ENCODE measurements at regions not wholly inside any gene's neighbourhood (a gene's known extent, or its start where the extent isn't known, plus 50 kb on each side); places are given as distances from the start of the nearest gene placed in this dataset.

GRCh38 chr19:28646629-28647028 lies 566.3 kb downstream of the UQCRFS1 start:
- no peak for TF ChIP-seq CTCF (IDR thresholded peaks at IDR 0.05; ENCODE audit: control extremely low read depth, extremely low read depth, low read depth, missing control alignments)
- CTCF ChIA-PET: interaction anchor here (1.0 kb wide), 1 partner anchor 12 kb away, joined by 3 read pairs; no protein-coding TSS in a partner anchor
- no peak for DNase-seq (ENCODE audit: extremely low spot score)
- POLR2A ChIA-PET: no interaction called here

- TF ChIP-seq CTCF (IDR thresholded peaks at IDR 0.05; ENCODE audit: control extremely low read depth, extremely low read depth, low read depth, missing control alignments): no peak
- CTCF ChIA-PET: interaction anchor here (1.0 to 2.2 kb wide), 2 partner anchors 8 to 11 kb away, joined by 3 to 5 read pairs; no protein-coding TSS in a partner anchor
- POLR2A ChIA-PET: no interaction called here
- DNase-seq (ENCODE audit: extremely low spot score): no peak
Measured at GRCh38 chr19:28644169-28644775, 568.7 kb downstream of the UQCRFS1 start.

- no peak for DNase-seq (ENCODE audit: extremely low spot score)
- POLR2A ChIA-PET: no interaction called here
- TF ChIP-seq CTCF (IDR thresholded peaks at IDR 0.05; ENCODE audit: control extremely low read depth, extremely low read depth, low read depth, missing control alignments): no peak
- CTCF ChIA-PET: interaction anchor here (2.2 kb wide), 1 partner anchor 9 kb away, joined by 5 read pairs; no protein-coding TSS in a partner anchor
Measured at GRCh38 chr19:28642787-28643683, 569.9 kb downstream of the UQCRFS1 start.

GRCh38 chr19:28641395-28641794 lies 571.6 kb downstream of the UQCRFS1 start:
- DNase-seq (ENCODE audit: extremely low spot score): no peak
- TF ChIP-seq CTCF (IDR thresholded peaks at IDR 0.05; ENCODE audit: control extremely low read depth, extremely low read depth, low read depth, missing control alignments): no peak
- CTCF ChIA-PET: interaction anchor here (0.9 kb wide), 1 partner anchor 8 kb away, joined by 3 read pairs; no protein-coding TSS in a partner anchor
- POLR2A ChIA-PET: no interaction called here

- CTCF ChIA-PET: no interaction called here
- TF ChIP-seq CTCF (IDR thresholded peaks at IDR 0.05; ENCODE audit: control extremely low read depth, extremely low read depth, low read depth, missing control alignments): no peak
Measured at GRCh38 chr19:28640506-28640905, 572.4 kb downstream of the UQCRFS1 start.

GRCh38 chr19:28638445-28638844 lies 574.5 kb downstream of the UQCRFS1 start:
- CTCF ChIA-PET: no interaction called here
- POLR2A ChIA-PET: no interaction called here
- TF ChIP-seq CTCF (IDR thresholded peaks at IDR 0.05; ENCODE audit: control extremely low read depth, extremely low read depth, low read depth, missing control alignments): no peak
- DNase-seq (ENCODE audit: extremely low spot score): no peak

More at GRCh38 chr19:28640506-28640905, 572.4 kb downstream of the UQCRFS1 start:
- POLR2A ChIA-PET: no interaction called here
- no peak for DNase-seq (ENCODE audit: extremely low spot score)
